Stomach (tissue), 8 donors: ENCODE measurements at regions not wholly inside any gene's neighbourhood (a gene's known extent, or its start where the extent isn't known, plus 50 kb on each side); places are given as distances from the start of the nearest gene placed in this dataset.

ENCODE experiments used
- DNase-seq, 2 donors: peaks; one replicate each; pipeline versions ENCODE4 v3.0.0 to v3.0.0-alpha.2; 2013 to 2019
- H3K27ac ChIP-seq, 5 donors: fragments of 200-600 bp in 4 of 5; sonication (generic) in 4 of 5; one replicate each; pipeline ENCODE4 v1.5.1; 2013 to 2019; ENCODE audit warnings: mild to moderate bottlenecking in 1 of 5, moderate library complexity in 1 of 5
- H3K27me3 ChIP-seq, 3 donors: fragments of 200-600 bp; sonication (generic); one replicate each; pipeline ENCODE4 v1.5.1; 2017 to 2019; ENCODE audit warnings: mixed run types in 1 of 3
- H3K36me3 ChIP-seq, 4 donors: fragments of 200-600 bp; sonication (generic); 1 replicate in 3 of 4; 2 replicates in 1 of 4; pipeline ENCODE4 v1.5.1; 2016 to 2019
- H3K4me1 ChIP-seq, 4 donors: fragments of 200-600 bp; sonication (generic); one replicate each; pipeline ENCODE4 v1.5.1; 2016 to 2019
- H3K4me3 ChIP-seq, 4 donors: fragments of 200-600 bp; sonication (generic) in 3 of 4; one replicate each; pipeline ENCODE4 v1.5.1; 2016 to 2019; ENCODE audit warnings: mild to moderate bottlenecking in 1 of 4
- H3K9me3 ChIP-seq, 4 donors: fragments of 200-600 bp; sonication (generic); one replicate each; pipeline ENCODE4 v1.5.1; 2016 to 2019
- CTCF ChIP-seq, 7 experiments: fragments of 450-650 bp in 4 of 7; fragments of 200-600 bp in 3 of 7; sonication (generic) in 3 of 7; IDR thresholded peaks; one replicate each; pipeline ENCODE4 v1.5.1; 2016 to 2019; ENCODE audit warnings: antibody characterized with exemption in 7 of 7, control low read depth in 2 of 7, mild to moderate bottlenecking in 1 of 7
- EP300 ChIP-seq: sonication (generic); formaldehyde crosslinking; IDR thresholded peaks from one replicate; pipeline ENCODE4 v1.6.1; 2017; ENCODE audit warnings: antibody characterized with exemption
- POLR2A ChIP-seq, 4 donors: fragments of 450-650 bp; IDR thresholded peaks; one replicate each; pipeline ENCODE4 v1.6.1; 2016; ENCODE audit warnings: antibody characterized with exemption in 4 of 4, control low read depth in 2 of 4, mild to moderate bottlenecking in 1 of 4, moderate library complexity in 1 of 4
- POLR2AphosphoS5 ChIP-seq, 3 donors: sonication (generic); formaldehyde crosslinking; IDR thresholded peaks; one replicate each; pipeline ENCODE4 v1.6.1; 2016; ENCODE audit warnings: antibody characterized with exemption in 3 of 3
- WGBS, 5 donors: extraction: QIAGEN DNeasy Blood & Tissue Kit in 3 of 5; methylation state at CpG; one replicate each; pipeline versions ENCODE4 v1.1.5 to v1.1.7; 2013 to 2018; 5-methylcytosine and 5-hydroxymethylcytosine counted together
- intact Hi-C: fragments of 100-400 bp; cut with DNase I; formaldehyde crosslinking; loops from one replicate; pipeline ENCODE4 v1.15.1; 2023; ENCODE audit warnings: low total_unique reads
- donor health status: healthy with polysubstance abuse.
- donor health status: Bipolar disorder and iron deficiency.
- donor health status: healthy.

- Histone ChIP-seq H3K36me3 (no peaks in the 10 kb centered on the region), H3K9me3 (no peaks in the 10 kb centered on the region), H3K27ac (no peak overlapping the region), H3K4me1 (no peaks in the 10 kb centered on the region), H3K4me3 (no peak overlapping the region), H3K27me3 (no peaks in the 10 kb centered on the region)
- no peak for DNase-seq
- intact Hi-C loops = no loop called here
- 65 to 80% (median 71%) methylated on average over 2 of the region's 2 CpGs for WGBS, 5 donors
- no peak for TF ChIP-seq EP300
- no peak for TF ChIP-seq POLR2A (IDR thresholded peaks at IDR 0.05)
- no peak for TF ChIP-seq POLR2AphosphoS5 (IDR thresholded peaks at IDR 0.05)
- no peak for TF ChIP-seq CTCF (IDR thresholded peaks at IDR 0.05)
Observed at GRCh38 chr15:46110755-46111154, 475.9 kb downstream of the SQOR start.

- no peaks in the 10 kb centered on the region for H3K27me3 ChIP-seq
- TF ChIP-seq POLR2A (IDR thresholded peaks at IDR 0.05) (no peak), POLR2AphosphoS5 (IDR thresholded peaks at IDR 0.05) (no peak), EP300 (no peak), CTCF (IDR thresholded peaks at IDR 0.05) (no peak)
- H3K27ac ChIP-seq = no peak overlapping the region
- H3K4me1 ChIP-seq = no peaks in the 10 kb centered on the region
- DNase-seq = peak; percentile 6 to 43
- H3K4me3 ChIP-seq = no peak overlapping the region
- H3K36me3 ChIP-seq = no peaks in the 10 kb centered on the region
- WGBS, 5 donors = 61 to 76% (median 63%) methylated on average over 2 to 3 of the region's 3 CpGs
- no peaks in the 10 kb centered on the region for H3K9me3 ChIP-seq
- intact Hi-C loops = no loop called here
Observed at GRCh38 chr15:46111730-46112129, 476.9 kb downstream of the SQOR start.

DNA sequence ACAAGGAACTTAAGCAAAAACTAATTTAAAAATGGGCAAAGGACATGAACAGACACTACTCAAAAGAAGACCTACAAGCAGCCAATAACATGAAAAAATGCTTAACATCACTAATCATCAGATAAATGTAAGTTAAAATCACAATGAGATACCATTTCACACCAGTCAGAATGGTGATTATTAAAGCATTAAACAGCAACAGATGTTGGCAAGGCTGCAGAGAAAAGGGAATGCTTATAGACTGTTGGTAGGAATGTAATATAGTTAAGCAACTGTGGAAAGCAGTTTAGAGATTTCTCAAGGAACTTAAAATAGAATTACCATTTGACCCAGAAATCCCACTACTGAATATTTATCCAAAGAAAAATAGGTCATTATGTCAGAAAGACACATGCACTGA, 482.2 kb downstream of the SQOR start:
- Histone ChIP-seq H3K4me3 (no peak overlapping the region), H3K27ac (no peak overlapping the region), H3K27me3 (no peaks in the 10 kb centered on the region), H3K36me3 (no peaks in the 10 kb centered on the region), H3K4me1 (no peaks in the 10 kb centered on the region), H3K9me3 (peaks cover 0 to 3% (median 0%) of the 10 kb centered on the region in 4 donors)
- no peak for DNase-seq
- intact Hi-C loops = no loop called here
- no peak for TF ChIP-seq CTCF (IDR thresholded peaks at IDR 0.05)
- no peak for TF ChIP-seq EP300
- TF ChIP-seq POLR2A (IDR thresholded peaks at IDR 0.05) = no peak
- no peak for TF ChIP-seq POLR2AphosphoS5 (IDR thresholded peaks at IDR 0.05)

DNA sequence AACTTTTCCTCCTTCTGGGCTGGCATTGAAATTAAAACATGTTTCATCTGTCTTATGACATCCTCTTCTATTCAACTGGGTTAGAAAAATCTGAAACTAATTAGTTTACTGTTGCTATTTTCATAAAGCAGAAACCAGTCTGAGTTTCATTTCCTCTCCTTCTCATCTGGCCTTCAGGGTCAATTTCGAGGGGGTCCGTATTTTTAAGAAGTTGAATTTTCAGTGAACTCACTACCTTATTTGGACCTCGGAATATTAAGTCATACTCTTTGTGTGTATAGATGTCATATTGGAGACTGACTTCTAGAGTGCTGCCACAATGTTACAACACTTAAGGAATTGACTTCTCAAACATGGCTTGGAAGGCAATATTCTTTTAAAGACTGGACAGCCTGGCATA, 485.9 kb downstream of the SQOR start:
- no peak overlapping the region for H3K27ac ChIP-seq
- 80 to 89% (median 86%) methylated on average over 3 of the region's 3 CpGs for WGBS, 5 donors
- intact Hi-C loops = no loop called here

GRCh38 chr15:46121441-46121840, 486.6 kb downstream of the SQOR start:
- intact Hi-C loops = no loop called here
- H3K9me3 ChIP-seq = peaks cover 0 to 12% (median 4%) of the 10 kb centered on the region in 4 donors
- DNase-seq = no peak
- H3K4me1 ChIP-seq = no peaks in the 10 kb centered on the region
- H3K27ac ChIP-seq = no peak overlapping the region
- H3K36me3 ChIP-seq = no peaks in the 10 kb centered on the region
- H3K27me3 ChIP-seq = no peaks in the 10 kb centered on the region
- H3K4me3 ChIP-seq = no peak overlapping the region
- TF ChIP-seq CTCF (IDR thresholded peaks at IDR 0.05) (no peak), POLR2A (IDR thresholded peaks at IDR 0.05) (no peak), POLR2AphosphoS5 (IDR thresholded peaks at IDR 0.05) (no peak), EP300 (no peak)

More for the DNA sequence above, 485.9 kb downstream of the SQOR start:
- H3K27me3 ChIP-seq = no peaks in the 10 kb centered on the region
- no peaks in the 10 kb centered on the region for H3K4me1 ChIP-seq
- no peak for TF ChIP-seq POLR2AphosphoS5 (IDR thresholded peaks at IDR 0.05)
- peaks cover 0 to 12% (median 4%) of the 10 kb centered on the region in 4 donors for H3K9me3 ChIP-seq
- no peak for DNase-seq
- no peak overlapping the region for H3K4me3 ChIP-seq
- no peaks in the 10 kb centered on the region for H3K36me3 ChIP-seq
